GM19324 (cell line): ENCODE measurements at regions not wholly inside any gene's neighbourhood (a gene's known extent, or its start where the extent isn't known, plus 50 kb on each side); places are given as distances from the start of the nearest gene placed in this dataset.
"Not testable (repeated sequence)": the region's sequence is repeated elsewhere in the genome, so short reads cannot be mapped to it uniquely, and the experiment has no call there.

Experiments
- ATAC-seq: cut with Tn5 transposase; IDR thresholded peaks from one replicate; pipeline ENCODE4 v1.9.1; 2021; ENCODE audit warnings: mild to moderate bottlenecking, moderate library complexity; ENCODE audit not compliant: unreplicated experiment, low FRiP score

DNA sequence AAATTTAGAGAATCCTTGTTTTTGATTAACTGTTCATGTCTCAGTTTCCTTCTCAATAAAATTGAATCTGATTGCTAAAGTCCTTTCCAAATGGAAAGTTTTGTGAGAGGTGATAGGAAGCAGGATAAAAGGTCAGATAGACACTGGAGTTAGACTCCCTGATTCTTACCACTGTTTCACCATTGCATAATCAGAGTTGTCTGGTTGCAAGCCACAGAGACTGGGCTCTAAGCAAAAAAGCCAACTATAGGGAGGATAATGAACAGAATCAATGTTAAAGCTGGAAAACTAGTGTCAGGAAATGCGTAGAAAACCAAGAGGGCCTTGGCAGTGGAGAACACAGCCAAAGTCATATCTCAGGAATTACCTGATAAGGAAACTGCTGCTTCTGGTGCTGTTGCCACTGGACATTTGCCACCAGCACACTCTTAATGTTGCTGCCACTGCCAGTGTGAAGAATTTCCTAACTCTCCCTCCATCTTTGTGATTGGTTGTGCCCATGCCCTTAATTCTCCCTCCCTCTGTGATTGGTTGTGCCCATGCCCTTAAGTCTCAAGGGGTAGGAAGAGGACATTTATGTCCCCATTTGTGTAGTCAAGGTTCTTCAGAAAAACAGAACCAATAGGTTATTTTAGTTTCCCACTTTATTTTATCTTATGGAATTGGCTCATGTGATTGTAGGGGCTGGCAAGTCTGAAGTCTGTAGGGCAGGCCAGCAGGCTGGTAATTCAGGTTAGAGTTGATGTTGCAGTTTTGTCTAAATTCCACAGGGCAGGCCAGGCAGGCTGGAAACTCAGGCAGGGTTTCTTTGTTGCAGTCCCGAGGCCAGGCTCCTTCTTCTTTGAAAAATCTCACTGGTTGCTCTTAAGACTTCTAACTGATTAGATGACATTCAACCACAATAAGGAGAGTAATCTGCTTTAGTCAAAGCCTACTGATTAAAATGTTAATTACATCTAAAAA is 639.0 kb downstream of the REEP3 start:
- ATAC-seq = no peak

DNA sequence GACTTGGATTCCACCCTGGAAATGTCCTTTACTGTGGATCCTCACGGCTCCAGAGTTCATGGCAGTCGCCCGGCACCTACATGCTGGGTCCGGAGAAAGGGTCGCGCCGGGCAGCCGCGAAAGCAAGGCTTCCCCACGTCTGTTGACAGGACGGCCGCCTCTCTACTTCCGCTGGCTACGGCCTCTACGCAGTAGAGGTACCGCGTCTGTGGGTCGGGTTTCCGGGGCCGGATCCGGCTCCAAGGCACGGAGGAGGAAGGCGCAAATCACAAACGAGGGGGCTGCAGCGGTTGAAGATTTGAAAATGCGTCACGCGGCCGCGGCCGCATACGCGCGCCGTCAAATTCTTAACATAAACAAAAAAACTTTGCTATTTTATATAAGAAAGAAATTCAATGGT is 649.6 kb downstream of the REEP3 start:
- ATAC-seq = no peak

DNA sequence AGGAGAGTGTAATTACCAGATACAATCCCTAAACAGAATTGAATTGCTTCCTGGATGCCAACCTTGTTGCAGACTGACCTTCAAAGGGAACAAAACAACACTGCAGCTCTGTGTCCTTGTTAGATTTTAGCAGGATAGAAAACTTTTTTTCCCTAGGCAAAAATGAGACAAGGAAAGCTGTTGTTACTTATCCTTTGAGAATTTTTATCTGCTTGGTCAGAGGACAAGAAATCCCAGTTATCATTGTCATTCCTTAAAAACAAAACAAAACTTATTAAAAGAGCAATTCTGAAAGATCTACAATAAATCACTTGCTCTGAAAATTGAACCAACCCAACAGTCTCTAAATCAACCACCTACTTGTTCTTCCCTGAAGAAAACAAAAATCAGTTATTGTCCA is 652.6 kb downstream of the REEP3 start:
- no peak for ATAC-seq

- no peak for ATAC-seq
These were observed 653.6 kb downstream of the REEP3 start for GRCh38 chr10:64174666-64175255.

GRCh38 chr10:64175271-64175962 is 654.2 kb downstream of the REEP3 start:
- no peak for ATAC-seq

- no peak for ATAC-seq
These were observed 661.5 kb downstream of the REEP3 start for GRCh38 chr10:64182671-64183070.

- no peak for ATAC-seq
These were observed 670.1 kb downstream of the REEP3 start for GRCh38 chr10:64191286-64191685.

- no peak for ATAC-seq
These were observed 675.6 kb downstream of the REEP3 start for GRCh38 chr10:64196638-64197315.

GRCh38 chr10:64201936-64202335 is 680.7 kb downstream of the REEP3 start:
- ATAC-seq = no peak

DNA sequence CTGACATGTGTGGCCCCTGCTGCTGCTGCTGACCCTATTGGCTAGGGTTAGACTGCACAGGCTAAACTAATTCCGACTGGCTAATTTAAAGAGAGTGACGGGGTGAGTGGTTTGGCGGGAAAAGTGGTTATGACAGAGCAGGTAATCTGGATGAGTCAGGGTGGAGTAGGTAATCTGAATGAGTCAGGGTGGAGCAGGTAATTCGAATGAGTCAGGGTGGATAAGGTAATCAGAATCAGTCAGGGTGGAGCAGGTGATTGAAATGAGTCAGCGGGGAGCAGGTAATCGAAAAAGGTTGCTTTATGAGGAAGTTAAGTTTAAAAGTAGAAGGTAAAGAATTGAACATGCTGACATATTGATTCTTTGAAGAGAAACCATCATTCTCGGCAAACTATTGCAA is 683.3 kb downstream of the REEP3 start:
- not testable (repeated sequence) for ATAC-seq

DNA sequence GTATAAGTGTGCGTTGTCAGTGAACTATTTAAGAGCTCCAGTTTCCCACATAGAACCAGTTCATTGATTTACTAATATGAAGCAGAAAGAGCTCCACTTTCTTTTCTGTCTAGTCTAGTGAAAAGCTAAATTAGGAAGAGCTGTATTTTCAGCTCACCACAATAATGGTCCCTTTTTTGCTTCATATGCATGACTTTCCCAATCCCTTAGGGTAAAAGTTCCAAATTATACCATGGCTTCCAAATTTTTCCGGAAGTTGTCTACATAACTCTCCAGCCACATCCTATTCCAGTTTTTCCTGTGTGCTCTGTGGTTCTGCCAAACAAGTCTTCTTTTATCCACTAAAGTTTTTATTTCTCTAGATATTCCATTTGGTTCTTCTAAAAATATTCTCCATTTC is 685.2 kb downstream of the REEP3 start:
- no peak for ATAC-seq

GRCh38 chr10:64209561-64209960 is 688.4 kb downstream of the REEP3 start:
- ATAC-seq = no peak

DNA sequence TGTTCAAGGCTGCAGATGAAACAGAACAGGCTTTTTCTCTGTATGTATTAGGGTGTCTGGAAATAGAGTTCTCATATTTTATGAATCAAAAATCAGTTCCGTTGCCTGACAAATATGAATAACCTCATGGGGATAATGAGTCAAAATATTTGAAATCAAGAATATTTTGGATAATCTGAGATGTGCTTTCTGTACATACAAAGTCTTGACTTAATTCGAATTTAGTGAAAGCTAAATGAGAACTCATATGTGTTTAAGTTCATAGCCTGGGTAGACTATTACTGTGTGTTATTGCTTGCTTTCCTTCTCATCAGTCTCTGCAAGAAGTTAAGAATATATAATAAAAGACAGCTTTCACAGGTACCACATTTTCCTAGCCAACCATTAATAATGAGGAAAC is 689.0 kb downstream of the REEP3 start:
- no peak for ATAC-seq

- ATAC-seq = no peak
These were observed 690.3 kb downstream of the REEP3 start for GRCh38 chr10:64211466-64211865.

DNA sequence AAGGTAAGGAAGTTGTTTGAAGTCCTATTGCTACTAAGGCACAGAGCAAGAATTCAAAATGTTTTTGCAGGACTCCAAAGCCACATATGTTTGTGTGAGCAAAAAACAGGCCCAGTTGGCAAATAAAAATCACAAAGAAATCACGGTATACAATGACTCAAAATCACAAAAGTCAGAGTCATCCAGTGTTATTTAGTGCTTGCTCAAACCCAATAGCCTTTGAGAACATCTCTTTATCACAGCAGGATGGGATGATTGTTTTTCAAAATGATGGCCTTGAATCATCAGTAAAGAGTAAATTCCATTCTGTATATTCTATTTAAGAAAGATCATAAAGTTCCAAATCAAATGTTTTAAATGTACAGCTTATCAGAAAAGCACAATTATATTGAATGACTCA is 693.9 kb downstream of the REEP3 start:
- no peak for ATAC-seq

- no peak for ATAC-seq
These were observed 698.2 kb downstream of the REEP3 start for GRCh38 chr10:64219271-64220025.

DNA sequence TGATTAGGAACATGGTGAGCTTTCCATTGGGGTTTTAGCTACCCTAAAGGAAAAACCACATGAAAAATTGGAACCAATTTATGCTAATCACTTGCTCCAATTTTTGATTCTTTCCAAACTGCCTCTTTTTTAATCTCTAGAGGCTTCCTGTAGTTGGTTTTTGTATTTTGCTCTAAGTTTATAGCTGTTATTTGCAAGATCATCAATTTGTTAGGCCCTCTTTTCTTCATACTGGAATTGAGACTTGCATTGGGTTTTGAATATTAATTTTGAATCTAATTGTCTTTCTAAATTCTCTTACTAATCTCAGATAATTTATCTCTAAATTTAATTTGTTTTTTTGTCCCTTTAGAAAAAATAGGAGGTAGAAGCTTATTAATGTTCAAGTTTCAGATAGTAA is 713.3 kb downstream of the REEP3 start:
- no peak for ATAC-seq

- ATAC-seq = no peak
These were observed 736.5 kb downstream of the REEP3 start for GRCh38 chr10:64257704-64258103.

DNA sequence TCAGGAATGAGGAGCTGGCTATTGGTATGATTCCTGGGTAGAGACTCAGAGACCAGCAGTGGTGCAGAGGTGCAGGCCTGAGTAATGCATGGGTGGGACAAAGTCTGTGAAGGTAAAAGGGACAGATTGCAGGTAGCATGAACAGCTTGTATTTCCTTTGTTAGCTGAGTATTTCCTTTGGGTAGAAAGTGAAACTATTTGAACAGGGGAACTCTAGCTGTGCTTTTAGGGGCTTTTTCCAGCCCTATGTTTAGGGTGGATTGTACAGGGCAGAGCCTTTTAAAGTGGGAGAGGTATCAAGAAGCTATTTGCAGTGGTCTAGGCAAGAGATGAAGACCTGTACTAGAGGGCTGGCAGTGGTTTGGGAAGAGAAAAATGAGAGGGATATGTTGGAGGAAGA is 739.9 kb downstream of the REEP3 start:
- ATAC-seq = peak; percentile 56

- ATAC-seq = no peak
These were observed 740.5 kb downstream of the REEP3 start for GRCh38 chr10:64261676-64262075.
